Stomach (tissue), 4 donors: ENCODE measurements at regions not wholly inside any gene's neighbourhood (a gene's known extent, or its start where the extent isn't known, plus 50 kb on each side); places are given as distances from the start of the nearest gene placed in this dataset.

Experiments
- CTCF ChIP-seq, 7 experiments: fragments of 450-650 bp in 4 of 7; fragments of 200-600 bp in 3 of 7; sonication (generic) in 3 of 7; IDR thresholded peaks; one replicate each; pipeline ENCODE4 v1.5.1; 2016 to 2019; ENCODE audit warnings: antibody characterized with exemption in 7 of 7, control low read depth in 2 of 7, mild to moderate bottlenecking in 1 of 7
- EP300 ChIP-seq: sonication (generic); formaldehyde crosslinking; IDR thresholded peaks from one replicate; pipeline ENCODE4 v1.6.1; 2017; ENCODE audit warnings: antibody characterized with exemption

GRCh38 chr13:59358014-59358413 lies 805.7 kb downstream of the DIAPH3 start:
- TF ChIP-seq EP300 (no peak), CTCF (IDR thresholded peaks at IDR 0.05) (no peak)
